KMS-11 (cell line): ENCODE measurements at regions not wholly inside any gene's neighbourhood (a gene's known extent, or its start where the extent isn't known, plus 50 kb on each side); places are given as distances from the start of the nearest gene placed in this dataset.
"Not testable (repeated sequence)": the region's sequence is repeated elsewhere in the genome, so short reads cannot be mapped to it uniquely, and the experiment has no call there.

Experiments used
- H2AFZ ChIP-seq: fragments of 200-600 bp; sonication (generic); 2 replicates; pipeline ENCODE4 v1.6.1; 2016; ENCODE audit warnings: antibody characterized with exemption, mixed run types, low read depth
- H3K27ac ChIP-seq: fragments of 200-600 bp; sonication (generic); 2 replicates; pipeline ENCODE4 v1.6.1; 2016; ENCODE audit warnings: mild to moderate bottlenecking, mixed run types
- H3K27me3 ChIP-seq: fragments of 200-600 bp; sonication (generic); 2 replicates; pipeline ENCODE4 v1.6.1; 2017; ENCODE audit warnings: mild to moderate bottlenecking, low read depth, mixed run types, moderate library complexity; ENCODE audit not compliant: insufficient read depth
- H3K36me3 ChIP-seq: fragments of 200-600 bp; sonication (generic); 2 replicates; pipeline ENCODE4 v1.6.1; 2017; ENCODE audit warnings: mild to moderate bottlenecking, mixed run types; ENCODE audit not compliant: insufficient read depth
- H3K4me1 ChIP-seq: fragments of 200-600 bp; sonication (generic); 2 replicates; pipeline ENCODE4 v1.6.1; 2016; ENCODE audit warnings: mild to moderate bottlenecking, low read depth, mixed run types; ENCODE audit not compliant: poor library complexity, severe bottlenecking
- H3K4me2 ChIP-seq: fragments of 200-600 bp; sonication (generic); 2 replicates; pipeline ENCODE4 v1.7.0; 2016; ENCODE audit warnings: mild to moderate bottlenecking, mixed run types
- H3K4me3 ChIP-seq: fragments of 200-600 bp; sonication (generic); IDR thresholded peaks from 2 replicates; pipeline ENCODE4 v1.6.1; 2017; ENCODE audit warnings: low read depth, low read length, mixed read lengths; ENCODE audit not compliant: insufficient read depth
- H3K79me2 ChIP-seq: fragments of 200-600 bp; sonication (generic); 2 replicates; pipeline ENCODE4 v1.6.1; 2016; ENCODE audit warnings: low read depth, mixed run types; ENCODE audit not compliant: insufficient read depth
- H3K9ac ChIP-seq: fragments of 200-600 bp; sonication (generic); 2 replicates; pipeline ENCODE4 v1.6.1; 2016; ENCODE audit warnings: mild to moderate bottlenecking, mixed run types
- H4K20me1 ChIP-seq: fragments of 200-600 bp; sonication (generic); 2 replicates; pipeline ENCODE4 v1.6.1; 2016; ENCODE audit warnings: mild to moderate bottlenecking, mixed run types; ENCODE audit not compliant: insufficient read depth
- TF ChIP-seq, protein P1 (sequence below): fragments of 200-600 bp; sonication (generic); conservative IDR thresholded peaks from 2 replicates; pipeline ENCODE4 v1.6.1; 2017; ENCODE audit warnings: low read depth, mild to moderate bottlenecking, antibody characterized with exemption, low read length, moderate library complexity, mixed read lengths

DNA sequence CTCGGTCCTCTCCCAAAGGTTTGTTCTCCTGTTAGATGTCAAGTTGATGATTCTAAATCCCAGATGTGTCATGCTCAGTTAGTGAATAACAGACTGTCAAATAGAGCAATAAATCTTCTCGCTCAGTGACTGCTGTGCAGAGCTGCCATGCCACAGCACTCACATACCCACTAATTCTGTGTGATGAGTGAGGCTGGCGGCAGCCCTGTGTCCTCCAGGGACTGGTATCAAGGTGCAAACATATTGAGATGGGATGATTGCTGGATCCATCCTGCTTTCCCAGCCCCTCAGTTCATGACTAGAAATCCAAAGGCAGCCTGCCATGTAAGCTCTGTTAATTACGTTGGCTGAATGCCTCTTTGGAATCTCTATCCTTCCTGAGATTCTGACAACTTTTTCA is 103.9 kb downstream of the OLIG3 start:
- peaks cover 39% of the 10 kb centered on the region for H3K4me1 ChIP-seq
- H4K20me1 ChIP-seq, result no peaks in the 10 kb centered on the region
- no peak overlapping the region for H3K4me2 ChIP-seq
- no peaks in the 10 kb centered on the region for H3K27me3 ChIP-seq
- H3K27ac ChIP-seq, result peak overlapping the region; percentile 65; the same call in 1 of the 2 replicates
- H3K4me3 ChIP-seq, result no peak overlapping the region
- H2AFZ ChIP-seq, result no peak overlapping the region; the same call in 1 of the 2 replicates
- H3K36me3 ChIP-seq, result no peaks in the 10 kb centered on the region
- H3K9ac ChIP-seq, result no peak overlapping the region
- TF ChIP-seq, protein P1, sequence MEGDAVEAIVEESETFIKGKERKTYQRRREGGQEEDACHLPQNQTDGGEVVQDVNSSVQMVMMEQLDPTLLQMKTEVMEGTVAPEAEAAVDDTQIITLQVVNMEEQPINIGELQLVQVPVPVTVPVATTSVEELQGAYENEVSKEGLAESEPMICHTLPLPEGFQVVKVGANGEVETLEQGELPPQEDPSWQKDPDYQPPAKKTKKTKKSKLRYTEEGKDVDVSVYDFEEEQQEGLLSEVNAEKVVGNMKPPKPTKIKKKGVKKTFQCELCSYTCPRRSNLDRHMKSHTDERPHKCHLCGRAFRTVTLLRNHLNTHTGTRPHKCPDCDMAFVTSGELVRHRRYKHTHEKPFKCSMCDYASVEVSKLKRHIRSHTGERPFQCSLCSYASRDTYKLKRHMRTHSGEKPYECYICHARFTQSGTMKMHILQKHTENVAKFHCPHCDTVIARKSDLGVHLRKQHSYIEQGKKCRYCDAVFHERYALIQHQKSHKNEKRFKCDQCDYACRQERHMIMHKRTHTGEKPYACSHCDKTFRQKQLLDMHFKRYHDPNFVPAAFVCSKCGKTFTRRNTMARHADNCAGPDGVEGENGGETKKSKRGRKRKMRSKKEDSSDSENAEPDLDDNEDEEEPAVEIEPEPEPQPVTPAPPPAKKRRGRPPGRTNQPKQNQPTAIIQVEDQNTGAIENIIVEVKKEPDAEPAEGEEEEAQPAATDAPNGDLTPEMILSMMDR, result no peak
- no peaks in the 10 kb centered on the region for H3K79me2 ChIP-seq

DNA sequence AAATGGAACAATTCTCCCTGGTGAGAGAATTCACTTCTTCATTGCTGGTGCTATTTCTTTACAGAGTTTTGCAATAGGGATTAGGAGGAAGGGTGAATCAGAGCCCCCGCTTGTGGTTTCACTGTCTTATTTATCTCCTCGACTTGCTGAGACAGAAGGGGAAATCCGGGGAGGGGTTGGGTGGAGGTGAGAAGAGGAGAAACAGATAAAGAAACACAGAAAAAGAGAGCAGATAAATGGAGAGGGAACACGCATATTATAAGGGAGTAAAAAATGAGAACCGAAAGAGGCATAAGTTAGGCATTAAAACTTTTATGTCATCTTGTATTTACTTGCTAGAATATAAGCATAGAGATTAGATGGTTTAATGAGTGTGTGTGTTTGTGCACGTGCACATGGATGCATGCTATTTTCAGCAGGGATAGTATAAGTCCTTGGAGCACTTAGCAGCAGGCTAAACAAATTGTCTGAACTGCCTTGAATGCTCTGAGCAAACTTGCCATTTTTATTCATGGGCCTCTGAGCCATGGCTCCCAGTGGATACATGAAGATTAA is 105.0 kb downstream of the OLIG3 start:
- peak overlapping the region; percentile 65 for H3K27ac ChIP-seq
- H3K36me3 ChIP-seq, result no peaks in the 10 kb centered on the region
- no peak overlapping the region for H3K4me3 ChIP-seq
- no peaks in the 10 kb centered on the region for H3K79me2 ChIP-seq
- H2AFZ ChIP-seq, result peak overlapping the region; percentile 19; the same call in 1 of the 2 replicates
- peak overlapping the region; percentile 43 for H3K4me2 ChIP-seq
- no peaks in the 10 kb centered on the region for H4K20me1 ChIP-seq
- peak overlapping the region; percentile 6; the same call in 1 of the 2 replicates for H3K9ac ChIP-seq
- H3K4me1 ChIP-seq, result peaks cover 45% of the 10 kb centered on the region
- no peaks in the 10 kb centered on the region for H3K27me3 ChIP-seq
- TF ChIP-seq, protein P1, result no peak

DNA sequence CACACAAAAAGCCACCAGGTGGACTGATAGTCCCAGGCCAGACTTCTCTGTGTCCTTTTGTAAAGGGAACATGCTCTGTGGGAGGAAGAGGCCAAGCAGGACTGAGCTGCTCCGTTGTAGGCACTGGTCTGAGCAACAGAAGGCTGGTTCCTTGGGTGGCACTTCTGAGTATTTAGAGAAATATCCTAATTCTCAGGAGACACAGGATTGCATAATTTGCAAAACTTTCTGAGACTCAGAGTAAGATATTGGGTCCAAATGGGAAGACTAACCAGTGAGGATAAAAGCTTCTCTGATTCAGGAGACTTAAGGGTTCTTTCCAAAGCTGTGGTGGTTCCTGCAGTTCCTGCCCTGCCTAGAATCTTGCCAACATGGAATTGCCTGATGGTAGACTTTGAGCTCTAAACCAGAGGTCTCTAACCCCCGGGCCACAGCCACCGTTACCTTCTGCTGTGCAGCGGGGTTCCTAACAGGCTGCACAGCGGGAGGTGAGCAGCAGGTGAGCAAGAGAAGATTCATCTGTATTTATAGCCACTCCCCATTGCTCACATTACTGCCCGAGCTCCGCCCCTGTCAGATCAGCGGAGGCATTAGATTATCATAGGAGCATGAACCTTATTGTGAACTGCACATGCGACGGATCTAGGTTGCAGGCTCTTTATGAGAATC is 107.0 kb downstream of the OLIG3 start:
- Histone ChIP-seq H3K27ac (no peak overlapping the region), H3K9ac (no peak overlapping the region), H3K4me2 (no peak overlapping the region), H2AFZ (no peak overlapping the region), H3K4me3 (no peak overlapping the region), H3K79me2 (no peaks in the 10 kb centered on the region), H3K4me1 (peaks cover 59% of the 10 kb centered on the region), H3K27me3 (no peaks in the 10 kb centered on the region), H3K36me3 (no peaks in the 10 kb centered on the region), H4K20me1 (no peaks in the 10 kb centered on the region)
- TF ChIP-seq, protein P1, result no peak

DNA sequence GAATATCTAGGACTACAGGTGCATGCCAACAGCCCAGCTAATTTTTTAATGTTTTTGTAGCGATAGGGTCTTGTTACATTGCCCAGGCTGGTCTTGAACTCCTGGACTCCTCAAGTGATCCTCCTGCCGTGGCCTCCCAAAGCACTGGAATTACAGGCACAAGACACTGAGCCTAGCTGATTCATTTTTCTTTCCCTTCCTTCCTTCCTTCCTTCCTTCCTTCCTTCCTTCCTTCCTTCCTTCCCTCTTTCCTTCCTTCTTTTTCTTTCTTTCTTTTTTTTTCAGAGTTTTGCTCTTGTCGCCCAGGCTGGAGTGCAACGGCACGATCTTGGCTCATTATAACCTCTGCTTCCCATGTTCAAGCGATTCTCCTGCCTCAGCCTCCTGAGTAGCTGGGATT is 110.9 kb downstream of the OLIG3 start:
- H3K4me3 ChIP-seq, H3K9ac ChIP-seq, H4K20me1 ChIP-seq, H3K27me3 ChIP-seq, H3K4me2 ChIP-seq, H3K36me3 ChIP-seq, H3K27ac ChIP-seq, H2AFZ ChIP-seq, H3K79me2 ChIP-seq: not testable (repeated sequence)
- H3K4me1 ChIP-seq, result peaks cover 35% of the 10 kb centered on the region

DNA sequence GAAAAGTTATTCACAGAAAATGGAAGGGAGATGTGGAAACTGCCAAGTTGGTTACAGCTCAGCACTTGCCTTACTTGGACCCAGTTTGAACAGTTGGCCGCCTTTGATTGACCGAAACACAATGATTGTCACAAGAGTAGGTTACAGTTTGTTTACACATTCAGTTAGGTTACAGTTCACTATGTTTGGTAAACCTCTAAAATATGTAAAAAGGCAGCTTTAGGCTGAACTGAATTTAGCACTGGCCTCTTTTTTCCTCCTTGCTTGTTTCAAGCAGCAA is 116.2 kb downstream of the OLIG3 start:
- no peak overlapping the region for H3K9ac ChIP-seq
- no peak overlapping the region for H3K27ac ChIP-seq
- no peaks in the 10 kb centered on the region for H3K27me3 ChIP-seq
- H3K4me1 ChIP-seq, result peaks cover 10% of the 10 kb centered on the region
- H4K20me1 ChIP-seq, result no peaks in the 10 kb centered on the region
- no peaks in the 10 kb centered on the region for H3K36me3 ChIP-seq
- no peak overlapping the region for H3K4me3 ChIP-seq
- TF ChIP-seq, protein P1, result no peak
- no peak overlapping the region for H2AFZ ChIP-seq
- H3K79me2 ChIP-seq, result no peaks in the 10 kb centered on the region
- no peak overlapping the region for H3K4me2 ChIP-seq
